IMR-90 (cell line): ENCODE measurements at regions not wholly inside any gene's neighbourhood (a gene's known extent, or its start where the extent isn't known, plus 50 kb on each side); places are given as distances from the start of the nearest gene placed in this dataset.

Source experiments
- ATAC-seq: fragments of 200-7000 bp; cut with Tn5 transposase; 2 replicates; pipeline ENCODE4 v1.9.1; 2020; ENCODE audit warnings: low read depth, mild to moderate bottlenecking, moderate library complexity
- BruUV-seq: library from RNA; stranded (reverse); fragments of 400-500 nt; replicated peaks from 2 replicates; lab custom pipeline; 2021; lab: Mats Ljungman, UMichigan
- CTCF ChIA-PET: fragments of 300-600 bp; formaldehyde crosslinking; extraction: SDS; loops from one replicate; lab custom pipeline; 2021; ENCODE audit warnings: antibody characterized with exemption; lab: Yijun Ruan, JAX
- POLR2A ChIA-PET: fragments of 300-600 bp; sonication (Branson Sonifier 250); formaldehyde crosslinking; loops from one replicate; lab custom pipeline; 2022; ENCODE audit warnings: antibody characterized with exemption; ENCODE audit not compliant: unreplicated experiment; lab: Charles Lee
- DNase-seq: peaks from one replicate; pipeline ENCODE4 v3.0.0; 2013
- H2AFZ ChIP-seq: replicated peaks from 2 replicates; pipeline ENCODE3; 2013; ENCODE audit warnings: low read length, mild to moderate bottlenecking; ENCODE audit not compliant: poor library complexity
- H2AK5ac ChIP-seq: 2 replicates; pipeline ENCODE4 v1.6.1; 2013; ENCODE audit warnings: low read depth, low read length, inconsistent platforms
- H2AK9ac ChIP-seq: replicated peaks from 2 replicates; pipeline ENCODE3; 2013; ENCODE audit warnings: mild to moderate bottlenecking, low read depth, low read length, moderate library complexity; ENCODE audit not compliant: poor library complexity
- H2BK120ac ChIP-seq: 2 replicates; pipeline ENCODE4 v1.6.1; 2013; ENCODE audit warnings: low read depth, low read length, inconsistent platforms
- H2BK15ac ChIP-seq: 3 replicates; pipeline ENCODE4 v1.6.1; 2013; ENCODE audit warnings: low read depth, low read length, inconsistent platforms
- H2BK20ac ChIP-seq: 2 replicates; pipeline ENCODE4 v1.6.1; 2013; ENCODE audit warnings: low read depth, mild to moderate bottlenecking, inconsistent platforms, low read length, moderate library complexity
- H2BK5ac ChIP-seq: 2 replicates; pipeline ENCODE4 v1.6.1; 2013; ENCODE audit warnings: mild to moderate bottlenecking, low read depth, low read length, inconsistent platforms; ENCODE audit not compliant: poor library complexity, severe bottlenecking
- H3K14ac ChIP-seq: replicated peaks from 2 replicates; pipeline ENCODE4 v1.6.1; 2013; ENCODE audit warnings: low read depth, low read length, inconsistent platforms
- H3K18ac ChIP-seq: 2 replicates; pipeline ENCODE4 v1.6.1; 2013; ENCODE audit warnings: low read depth, low read length, control low read depth
- H3K23ac ChIP-seq: 2 replicates; pipeline ENCODE4 v1.6.1; 2013; ENCODE audit warnings: low read depth, low read length, inconsistent platforms
- H3K27ac ChIP-seq: 2 replicates; pipeline ENCODE4 v1.5.1; 2013; ENCODE audit warnings: mild to moderate bottlenecking, control low read depth, low read length; ENCODE audit not compliant: insufficient read depth
- H3K27me3 ChIP-seq: 2 replicates; pipeline ENCODE4 v1.6.1; 2013; ENCODE audit warnings: low read length; ENCODE audit not compliant: control insufficient read depth, insufficient read depth
- H3K36me3 ChIP-seq: 2 replicates; pipeline ENCODE4 v1.6.1; 2013; ENCODE audit warnings: low read length, mixed read lengths; ENCODE audit not compliant: control insufficient read depth, insufficient read depth
- H3K4ac ChIP-seq: 2 replicates; pipeline ENCODE4 v1.6.1; 2013; ENCODE audit warnings: low read depth, low read length, inconsistent platforms
- H3K4me1 ChIP-seq: 2 replicates; pipeline ENCODE4 v1.6.1; 2013; ENCODE audit warnings: low read length, mixed read lengths; ENCODE audit not compliant: control insufficient read depth, insufficient read depth
- H3K4me2 ChIP-seq: 2 replicates; pipeline ENCODE4 v1.6.1; 2013; ENCODE audit warnings: low read depth, mild to moderate bottlenecking, control low read depth, low read length, moderate library complexity
- H3K4me3 ChIP-seq: 2 replicates; pipeline ENCODE4 v1.5.1; 2013; ENCODE audit warnings: low read depth, mild to moderate bottlenecking, control low read depth, low read length, moderate library complexity; ENCODE audit not compliant: insufficient read depth
- H3K56ac ChIP-seq: 2 replicates; pipeline ENCODE4 v1.6.1; 2013; ENCODE audit warnings: low read length, inconsistent platforms; ENCODE audit not compliant: insufficient read depth; ENCODE audit errors: extremely low read depth
- H3K79me1 ChIP-seq, 2 experiments: 2 replicates each; pipeline ENCODE4 v1.6.1; 2013; ENCODE audit warnings: low read length in 2 of 2, inconsistent platforms in 1 of 2, low read depth in 1 of 2
- H3K9ac ChIP-seq: 2 replicates; pipeline ENCODE4 v1.6.1; 2013; ENCODE audit warnings: low read depth, low read length, control low read depth
- H3K9me1 ChIP-seq: 2 replicates; pipeline ENCODE4 v1.6.1; 2013; ENCODE audit warnings: low read length, inconsistent platforms; ENCODE audit not compliant: insufficient read depth
- H3K9me3 ChIP-seq: 2 replicates; pipeline ENCODE4 v1.6.1; 2013; ENCODE audit warnings: low read length; ENCODE audit not compliant: control insufficient read depth, insufficient read depth
- H4K20me1 ChIP-seq: 2 replicates; pipeline ENCODE4 v1.6.1; 2013; ENCODE audit warnings: low read length, inconsistent platforms; ENCODE audit not compliant: insufficient read depth
- H4K5ac ChIP-seq: 2 replicates; pipeline ENCODE4 v1.6.1; 2013; ENCODE audit warnings: mild to moderate bottlenecking, low read depth, low read length, control low read depth
- H4K8ac ChIP-seq, 2 experiments: 2 replicates each; pipeline ENCODE4 v1.6.1; 2013; ENCODE audit warnings: low read depth in 2 of 2, low read length in 2 of 2, control low read depth in 1 of 2, inconsistent platforms in 1 of 2
- H4K91ac ChIP-seq: 2 replicates; pipeline ENCODE4 v1.6.1; 2013; ENCODE audit warnings: low read depth, low read length, inconsistent platforms; ENCODE audit not compliant: insufficient read depth
- ELK1 ChIP-seq: fragments of 150-350 bp; IDR thresholded peaks from 2 replicates; pipeline ENCODE4 v1.6.1; 2016; ENCODE audit warnings: low read depth, mild to moderate bottlenecking, low read length, moderate library complexity, borderline replicate concordance
- MAFK ChIP-seq: IDR thresholded peaks from 2 replicates; pipeline ENCODE4 v1.6.1; 2012; ENCODE audit warnings: low read depth, low read length, improper control_type of control experiment
- POLR2A ChIP-seq: IDR thresholded peaks from 2 replicates; pipeline ENCODE4 v1.6.1; 2012; ENCODE audit warnings: mild to moderate bottlenecking, low read depth, low read length
- RAD21 ChIP-seq: IDR thresholded peaks from 2 replicates; pipeline ENCODE4 v1.6.1; 2012; ENCODE audit warnings: low read length, improper control_type of control experiment
- RCOR1 ChIP-seq: IDR thresholded peaks from 2 replicates; pipeline ENCODE4 v1.6.1; 2012; ENCODE audit warnings: mild to moderate bottlenecking, low read length, improper control_type of control experiment; ENCODE audit not compliant: insufficient replicate concordance
- RFX5 ChIP-seq: IDR thresholded peaks from 2 replicates; pipeline ENCODE4 v1.8.0; 2012; ENCODE audit warnings: low read depth, mild to moderate bottlenecking, low read length, moderate library complexity
- WGBS, 2 experiments: methylation state at CpG; one replicate each; pipeline versions ENCODE4 v1.1.5 to v1.1.7; 2013; ENCODE audit warnings: missing lambda C conversion rate in 2 of 2; ENCODE audit not compliant: insufficient read length in 1 of 2; ENCODE audit errors: extremely low coverage in 2 of 2; 5-methylcytosine and 5-hydroxymethylcytosine counted together
- dilution Hi-C: fragments of 300-500 bp; cut with HindIII; formaldehyde crosslinking; loops from one replicate; pipeline ENCODE4 v1.14.3; 2018; ENCODE audit warnings: low sequenced_read_pairs; ENCODE audit not compliant: unreplicated experiment
- in situ Hi-C: fragments of 300-500 bp; cut with MboI; formaldehyde crosslinking; loops from 3 replicates; pipeline ENCODE4 v1.14.3; 2019; ENCODE audit warnings: low sequenced_read_pairs, inconsistent platforms, mixed read lengths
- intact Hi-C: fragments of 100-400 bp; cut with micrococcal nuclease; formaldehyde crosslinking; loops from 2 replicates; pipeline ENCODE4 v1.10.0; 2022

- TF ChIP-seq RCOR1 = no peak
Observed at GRCh38 chr2:236746833-236747232, 177.2 kb downstream of the ACKR3 start (continued).

- Histone ChIP-seq H3K4me3 (no peak overlapping the region), H3K9me3 (no peaks in the 10 kb centered on the region; the same call in 1 of the 2 replicates), H2AK5ac (no peak overlapping the region), H3K4me2 (no peak overlapping the region), H4K8ac (no peak overlapping the region), H3K18ac (no peak overlapping the region), H3K79me1 (no peaks in the 10 kb centered on the region), H3K27me3 (peaks cover 28% of the 10 kb centered on the region), H3K27ac (no peak overlapping the region), H2BK20ac (no peak overlapping the region), H2AK9ac (no peak overlapping the region), H3K36me3 (no peaks in the 10 kb centered on the region), H2BK15ac (no peak overlapping the region), H3K9ac (no peak overlapping the region), H4K20me1 (no peaks in the 10 kb centered on the region), H3K23ac (no peak overlapping the region), H2BK120ac (no peak overlapping the region), H3K14ac (no peak overlapping the region), H3K4ac (no peak overlapping the region), H3K4me1 (peaks cover 9% of the 10 kb centered on the region), H3K9me1 (no peaks in the 10 kb centered on the region; the same call in 1 of the 2 replicates), H3K56ac (no peak overlapping the region), H2BK5ac (no peak overlapping the region), H4K5ac (no peak overlapping the region), H4K91ac (no peak overlapping the region), H2AFZ (no peak overlapping the region)
- ChIA-PET POLR2A (no interaction called here), CTCF (no interaction called here)
- TF ChIP-seq ELK1 (no peak), POLR2A (no peak), RAD21 (no peak), RFX5 (no peak), MAFK (no peak)
- in situ Hi-C loops = no loop called here
- DNase-seq = no peak
- 67% methylated on average over 1 of the region's 7 CpGs; no CpG with 5 or more reads in 1 of the 2 experiments for WGBS, 2 experiments
- dilution Hi-C loops = no loop called here
- BruUV-seq = no TSS peak
- ATAC-seq = no peak
- intact Hi-C loops = no loop called here
Observed at GRCh38 chr2:236747426-236747825, 177.8 kb downstream of the ACKR3 start.
